KBM-7 (cell line): ENCODE measurements at regions not wholly inside any gene's neighbourhood (a gene's known extent, or its start where the extent isn't known, plus 50 kb on each side); places are given as distances from the start of the nearest gene placed in this dataset.

Experiments
- DNase-seq: peaks from one replicate; pipeline ENCODE4 v3.0.0-alpha.2; 2015
- in situ Hi-C: fragments of 300-500 bp; cut with MboI; formaldehyde crosslinking; loops from 2 replicates; pipeline ENCODE4 v1.14.3; 2020; ENCODE audit warnings: low sequenced_read_pairs, low pct_unique_long_range_greater_than_20kb, mixed read lengths

DNA sequence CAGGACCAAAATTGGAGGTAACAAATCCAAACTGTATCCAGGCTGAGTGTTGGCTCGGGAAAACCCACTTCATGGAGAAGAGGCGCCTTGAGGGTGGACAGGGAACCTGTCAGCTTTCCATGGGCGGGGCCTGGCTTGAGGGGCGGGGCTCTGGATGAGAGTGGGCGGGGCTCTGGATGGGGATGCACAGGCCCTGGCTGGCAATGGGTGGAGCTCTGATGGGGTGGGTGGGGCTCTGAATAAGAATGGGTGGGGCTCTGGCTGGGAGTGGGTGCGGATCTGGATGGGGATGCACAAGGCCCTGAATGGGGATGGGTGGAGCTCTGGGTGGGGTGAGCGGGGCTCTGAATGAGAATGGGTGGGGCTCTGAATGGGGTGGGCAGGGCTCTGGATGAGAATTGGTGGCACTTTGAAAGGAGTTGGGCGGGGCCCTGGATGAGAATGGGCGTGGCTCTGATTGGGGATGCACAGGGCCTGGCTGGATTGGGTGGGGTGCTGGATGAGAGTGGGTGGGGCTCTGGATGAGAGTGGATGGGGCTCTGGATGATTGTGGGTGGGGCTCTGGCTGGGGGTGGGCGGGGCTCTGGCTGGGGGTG is 96.6 kb upstream of the NPTX2 start:
- in situ Hi-C loops: no loop called here

DNA sequence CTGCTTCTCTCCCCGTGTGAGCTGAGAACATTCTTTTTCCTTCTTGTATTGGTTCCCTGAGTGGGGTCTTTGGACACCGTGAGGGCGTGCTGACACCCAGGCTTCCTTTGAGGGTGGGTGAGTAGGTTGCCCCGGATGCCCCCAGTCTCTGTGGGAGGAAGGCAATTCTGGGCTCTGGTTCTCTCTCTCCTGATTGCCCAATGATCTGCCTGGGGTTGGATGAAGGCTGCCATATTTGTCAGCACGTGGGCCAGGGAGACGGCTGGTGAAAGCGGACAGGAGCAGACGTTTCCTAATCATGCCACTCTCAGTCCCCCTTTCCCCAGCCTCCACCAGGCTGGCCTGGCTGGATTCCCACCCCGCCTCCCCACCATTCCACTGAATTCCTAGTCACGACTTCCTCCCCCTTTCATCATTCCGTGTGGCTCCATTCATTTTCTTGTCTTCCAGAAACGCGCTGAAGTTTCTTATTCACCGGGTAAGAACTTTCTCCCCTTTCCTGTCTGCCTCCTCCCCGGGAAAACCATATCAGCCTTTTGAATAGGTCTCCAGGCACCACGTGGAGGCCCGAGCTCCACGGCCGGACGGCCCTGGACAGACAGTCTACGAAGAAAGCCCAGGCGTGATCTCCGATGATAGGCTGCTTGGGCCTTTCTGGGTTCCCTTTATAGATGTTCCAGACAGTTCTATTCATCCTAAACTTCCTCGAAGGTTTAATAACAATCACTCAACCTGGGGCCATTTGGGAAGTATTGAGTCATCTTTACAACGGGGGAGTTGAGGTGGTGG is 98.7 kb upstream of the NPTX2 start:
- in situ Hi-C loops: no loop called here

More for the DNA sequence above, 96.6 kb upstream of the NPTX2 start:
- DNase-seq: no peak

DNA sequence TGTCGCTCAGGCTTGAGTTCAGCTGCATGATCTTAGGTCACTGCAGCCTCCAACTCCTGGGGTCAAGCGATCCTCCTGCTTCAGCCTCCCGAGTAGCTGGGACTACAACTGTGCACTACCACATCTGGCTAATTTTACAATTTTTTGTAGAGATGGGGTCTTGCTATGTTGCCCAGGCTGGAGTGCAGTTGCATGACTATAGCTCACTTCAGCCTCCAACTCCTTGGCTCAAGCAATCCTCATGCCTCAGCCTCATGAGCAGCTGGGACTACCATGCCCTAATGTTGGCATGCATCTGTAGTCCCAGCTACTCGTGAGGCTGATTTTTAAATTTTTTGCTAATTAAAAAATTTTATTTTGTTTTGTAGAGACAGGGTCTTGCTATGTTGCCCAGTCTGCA is 101.9 kb upstream of the NPTX2 start:
- in situ Hi-C loops: no loop called here
- no peak for DNase-seq

More for the DNA sequence above, 98.7 kb upstream of the NPTX2 start:
- DNase-seq: no peak

DNA sequence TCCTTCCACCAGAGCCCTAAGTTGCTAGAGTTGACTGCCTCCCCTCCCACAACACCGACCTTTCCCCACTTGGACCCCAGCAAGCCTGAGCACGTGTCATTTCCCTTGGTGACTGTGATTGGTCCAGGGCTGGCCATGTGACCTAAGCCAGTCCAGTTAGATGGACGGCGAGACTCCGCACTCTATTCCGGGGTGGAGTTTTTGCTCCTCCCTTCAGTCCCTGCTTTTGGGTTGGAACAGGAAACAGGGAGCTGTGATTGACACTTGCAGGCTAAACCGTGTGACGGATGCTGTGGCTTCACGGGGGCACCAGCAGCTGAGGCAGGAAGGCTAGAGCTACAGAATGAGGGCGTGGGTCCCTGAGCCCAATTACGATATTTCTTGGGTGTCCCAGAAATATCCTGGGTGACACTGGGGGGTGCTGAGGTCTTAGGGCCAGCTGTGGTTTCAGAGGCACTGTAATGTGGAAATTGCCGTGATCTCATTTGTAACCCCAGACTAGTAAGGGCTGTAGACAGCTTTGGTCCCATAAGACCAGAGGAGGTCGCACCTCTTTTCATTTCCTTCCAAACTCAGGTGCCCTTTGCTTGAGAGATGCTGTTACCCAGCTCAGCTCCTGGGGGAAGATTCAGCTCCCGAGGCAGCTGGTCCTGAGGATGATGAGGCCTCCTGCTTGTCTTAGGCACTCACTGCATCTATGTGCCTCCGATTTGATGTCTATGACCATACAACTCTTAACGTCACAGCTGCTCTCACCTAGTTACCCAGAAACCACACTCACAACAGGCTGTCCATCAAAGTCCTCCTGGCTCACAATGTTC is 102.7 kb upstream of the NPTX2 start:
- in situ Hi-C loops: no loop called here
- no peak for DNase-seq

DNA sequence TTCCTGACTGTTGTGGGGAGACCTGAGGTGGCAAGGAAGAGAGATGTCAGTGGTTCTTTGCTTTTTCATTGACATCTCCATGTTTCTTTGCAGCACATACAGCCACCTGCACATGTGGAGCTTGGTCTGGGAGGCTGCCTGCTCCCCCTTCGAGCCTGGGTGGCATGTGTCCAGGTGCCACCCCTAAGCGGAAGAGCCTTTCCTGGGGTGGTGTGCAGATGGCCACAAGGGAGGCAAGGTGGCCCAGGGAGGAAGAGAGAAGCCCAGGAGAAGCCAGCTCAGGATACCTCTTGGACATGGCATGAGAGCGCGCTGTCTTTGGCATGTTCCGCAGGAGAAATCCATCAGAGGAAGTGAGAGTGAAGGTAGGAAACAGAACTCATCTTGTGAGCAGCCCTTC is 105.9 kb upstream of the NPTX2 start:
- in situ Hi-C loops: no loop called here
- DNase-seq: no peak

DNA sequence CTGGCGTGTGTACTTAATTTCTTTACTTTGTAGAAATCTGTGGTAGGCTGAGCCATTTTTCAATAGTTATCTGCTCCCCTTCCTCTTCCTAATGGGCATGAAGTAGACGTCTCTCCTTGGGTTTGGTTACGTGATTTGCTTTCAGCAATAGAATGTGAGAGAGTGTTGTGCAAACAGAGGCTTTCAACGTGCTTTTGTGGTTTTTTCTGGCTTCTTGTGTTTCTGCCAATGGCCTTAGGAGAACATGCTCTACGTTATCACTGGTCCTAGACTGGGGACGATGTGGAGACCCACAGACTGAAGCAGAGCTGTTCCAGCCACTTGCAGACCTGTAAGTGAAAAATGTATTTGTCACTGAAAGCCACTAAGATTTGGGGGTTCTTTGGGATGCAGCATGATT is 107.2 kb upstream of the NPTX2 start:
- in situ Hi-C loops: no loop called here
- no peak for DNase-seq

DNA sequence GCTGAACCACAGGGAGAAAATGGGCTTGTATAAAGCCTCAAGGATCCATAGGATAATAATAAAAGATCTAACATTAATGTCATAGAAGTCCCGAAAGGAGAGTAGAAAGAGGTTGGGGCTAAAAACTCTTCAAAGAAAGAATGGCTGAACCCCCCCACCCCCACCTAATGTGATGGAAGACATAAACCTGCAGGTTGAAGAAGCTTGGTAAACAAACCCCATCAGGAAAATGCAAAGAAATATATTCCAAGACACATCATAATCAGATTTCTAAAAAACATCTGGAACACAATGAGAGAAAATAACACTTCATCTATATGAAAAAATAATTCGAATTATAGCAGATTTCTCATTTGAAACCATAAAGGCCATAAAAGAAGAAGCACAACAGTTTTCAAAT is 105.6 kb upstream of the BAIAP2L1 start:
- DNase-seq: no peak
- in situ Hi-C loops: no loop called here

DNA sequence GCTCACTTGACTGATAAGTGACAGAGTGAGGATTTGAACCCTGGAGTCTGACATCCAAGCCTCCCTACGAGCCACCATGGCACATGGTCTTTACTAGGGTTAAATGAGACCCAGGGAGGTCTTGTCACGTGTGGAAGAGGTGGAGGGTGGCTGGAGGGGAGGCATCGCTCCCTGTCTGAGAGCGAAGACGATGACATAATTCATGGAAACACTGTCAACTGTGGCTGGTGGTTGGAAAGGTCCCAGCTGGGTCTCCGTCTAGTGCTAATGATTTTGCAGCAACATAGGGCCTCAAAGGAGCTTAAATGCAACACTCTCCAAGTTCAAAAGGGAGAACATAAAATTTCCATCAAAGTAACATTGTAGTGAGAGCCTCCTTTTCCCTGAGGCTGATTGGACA is 99.9 kb upstream of the BAIAP2L1 start:
- DNase-seq: no peak
- in situ Hi-C loops: no loop called here

DNA sequence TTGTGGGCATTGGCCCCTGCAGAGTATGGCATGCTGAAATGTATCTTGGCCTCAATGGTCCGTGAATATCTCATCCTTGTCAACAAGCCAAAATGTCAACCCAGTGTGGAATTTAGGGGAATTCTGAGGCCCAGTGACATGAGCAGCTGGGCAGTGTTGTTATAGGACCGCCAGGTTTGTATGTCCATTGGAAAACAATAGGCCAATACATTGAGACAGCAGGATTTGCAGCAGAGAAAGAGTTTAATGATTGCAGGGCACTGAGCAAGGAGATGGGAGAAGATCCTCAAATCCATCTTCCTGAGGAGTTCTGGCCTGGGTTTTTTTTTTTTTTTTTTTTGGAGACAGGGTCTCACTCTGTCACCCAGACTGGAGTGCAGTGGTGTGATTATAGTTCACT is 95.7 kb upstream of the BAIAP2L1 start:
- DNase-seq: no peak
- in situ Hi-C loops: no loop called here

DNA sequence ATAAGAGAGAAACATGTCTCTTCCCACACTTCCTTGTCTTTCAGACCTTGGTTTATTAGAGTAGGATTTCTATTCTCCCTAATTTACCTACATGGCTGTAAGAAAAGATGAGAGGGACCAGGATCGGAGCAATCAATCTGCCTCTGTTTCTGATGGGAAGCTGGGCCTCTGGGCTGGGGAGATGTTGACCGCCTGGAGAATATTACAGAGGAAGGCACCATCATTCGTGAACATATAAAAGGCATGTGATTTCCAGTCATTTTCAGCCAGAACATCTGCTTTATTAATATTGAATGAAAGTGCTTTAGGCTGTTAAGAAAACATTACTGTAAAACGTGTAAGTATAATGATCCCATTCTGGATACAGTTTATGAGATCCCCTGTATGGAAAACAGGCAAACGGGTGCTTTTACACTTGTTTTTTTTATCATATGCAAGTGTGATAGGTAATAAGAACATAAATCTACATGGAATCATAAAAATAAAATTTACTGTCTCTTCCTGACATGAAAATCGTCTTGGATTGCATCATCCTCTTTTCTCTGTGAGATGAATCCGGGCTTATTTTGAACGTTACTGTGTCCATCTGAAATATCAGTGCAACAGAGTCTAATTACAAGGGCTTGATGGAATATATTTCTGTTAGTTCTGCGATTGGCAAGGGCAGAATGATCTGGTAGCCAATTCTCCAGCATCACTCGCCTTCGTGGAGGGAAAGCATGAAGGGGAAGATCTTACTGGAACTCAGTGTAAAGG is 94.5 kb upstream of the BAIAP2L1 start:
- DNase-seq: no peak
- in situ Hi-C loops: no loop called here

DNA sequence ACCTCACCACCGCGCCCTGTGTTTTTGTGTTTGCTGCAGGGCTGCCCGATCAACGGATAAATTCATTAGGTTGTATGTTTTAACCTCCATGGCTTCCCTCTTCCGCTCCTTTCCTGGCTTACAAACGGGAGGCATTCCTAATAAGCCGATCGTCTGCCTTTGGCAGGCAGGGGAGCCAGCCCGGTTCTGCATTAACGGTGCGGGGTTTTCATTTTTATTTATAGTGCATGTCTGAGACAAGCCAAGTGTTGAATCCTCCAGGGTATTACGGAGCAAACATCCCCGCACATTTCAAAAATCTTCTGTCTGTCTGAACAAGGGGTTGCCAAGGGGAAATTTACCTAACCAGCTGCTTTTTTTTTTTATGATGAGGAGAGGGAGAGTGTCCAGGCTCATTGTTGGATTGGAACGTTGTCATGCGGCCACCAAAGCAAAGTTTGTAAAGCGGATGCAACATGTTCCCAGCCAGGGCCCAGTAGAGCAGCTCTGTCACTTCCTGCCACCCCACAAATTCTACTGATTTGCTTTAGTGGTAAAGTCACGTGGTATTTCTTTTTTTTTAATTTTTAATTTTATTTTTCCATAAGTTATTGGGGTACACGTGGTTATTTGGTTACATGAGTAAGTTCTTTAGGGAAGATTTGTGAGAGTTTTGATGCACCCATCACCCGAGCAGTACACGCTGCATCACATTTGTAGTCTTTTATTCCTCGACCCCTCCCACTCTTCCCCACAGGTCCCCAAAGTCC is 92.3 kb upstream of the BAIAP2L1 start:
- in situ Hi-C loops: no loop called here

DNA sequence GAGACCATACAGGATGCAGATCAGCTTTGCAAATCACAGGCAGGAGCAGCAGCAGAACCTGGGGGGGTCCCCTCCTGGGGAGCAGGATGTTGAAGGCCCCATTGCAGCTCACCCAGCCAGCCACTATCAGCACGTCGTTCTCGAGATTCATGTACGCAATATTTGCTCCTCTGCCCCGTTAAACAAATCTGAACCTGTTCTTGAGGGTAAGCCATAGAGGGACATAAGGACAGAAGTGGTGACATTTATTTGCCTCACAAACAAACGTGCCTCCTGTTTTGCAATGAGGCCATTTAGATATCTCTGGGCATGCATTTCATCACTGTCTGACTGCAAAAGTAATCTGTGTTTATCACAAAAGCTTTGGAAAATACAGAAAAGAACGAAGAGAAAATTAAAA is 87.3 kb upstream of the BAIAP2L1 start:
- no peak for DNase-seq
- in situ Hi-C loops: no loop called here

More for the DNA sequence above, 92.3 kb upstream of the BAIAP2L1 start:
- DNase-seq: no peak

DNA sequence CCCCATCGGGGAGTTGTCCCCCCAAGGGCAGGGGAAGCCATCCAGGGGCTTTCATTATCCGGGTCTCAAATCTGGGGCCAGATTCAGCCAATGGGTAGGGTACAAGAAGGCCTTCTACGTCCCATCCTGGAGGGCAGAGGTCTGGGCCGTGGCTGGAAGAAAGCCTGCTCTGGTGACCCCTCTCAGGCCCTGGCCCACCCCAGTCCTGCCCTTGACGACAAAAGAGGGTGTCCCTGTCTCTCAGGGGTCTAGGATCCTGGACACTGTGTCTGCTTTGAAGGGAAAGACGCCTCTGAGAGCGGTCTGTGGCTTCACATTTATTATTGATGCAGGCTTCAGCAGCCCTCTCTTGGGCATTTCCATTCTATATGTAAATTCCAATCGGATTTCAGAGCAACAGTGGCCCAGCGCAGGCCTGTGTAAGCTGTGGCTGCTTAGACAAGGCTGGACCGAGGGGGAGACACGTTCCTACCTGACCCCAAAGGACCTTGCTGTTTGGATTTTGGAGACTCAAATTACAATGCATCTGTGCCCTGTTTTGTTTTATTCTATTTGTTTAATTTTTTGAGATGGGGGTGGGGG is 83.2 kb upstream of the BAIAP2L1 start:
- DNase-seq: no peak
- in situ Hi-C loops: no loop called here

DNA sequence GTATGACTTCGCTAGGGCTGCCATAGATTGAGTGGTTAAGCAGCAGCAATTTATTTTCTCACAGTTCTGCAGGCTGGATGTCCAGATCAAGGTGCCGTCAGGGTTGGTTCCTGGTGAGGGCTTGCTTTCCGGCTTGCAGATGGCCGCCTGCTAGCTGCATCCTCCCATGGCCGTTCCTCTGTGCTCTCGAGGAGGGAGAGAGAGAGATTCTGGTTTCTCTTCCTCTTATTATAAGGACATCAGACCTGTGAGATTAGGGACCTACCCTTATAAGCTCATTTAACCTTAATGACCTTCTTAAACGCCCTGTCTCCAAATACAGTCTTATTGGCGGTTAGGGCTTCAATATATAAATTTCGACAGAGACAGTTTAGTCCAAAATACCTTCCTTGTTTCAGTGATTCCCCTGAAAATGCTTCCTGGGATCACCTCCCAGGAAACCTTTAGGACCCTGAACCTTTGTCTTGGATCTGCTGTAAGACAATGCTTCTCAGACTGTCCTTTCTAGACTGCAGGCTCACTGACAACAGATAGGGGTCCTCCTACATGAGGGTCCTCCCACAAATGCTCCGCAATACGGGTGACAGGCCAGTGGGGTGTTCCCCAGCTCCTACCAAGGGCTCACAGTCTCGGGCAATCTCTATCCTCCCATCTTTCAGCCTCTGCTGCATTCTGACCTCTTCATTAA is 82.5 kb upstream of the BAIAP2L1 start:
- in situ Hi-C loops: no loop called here
- DNase-seq: no peak

DNA sequence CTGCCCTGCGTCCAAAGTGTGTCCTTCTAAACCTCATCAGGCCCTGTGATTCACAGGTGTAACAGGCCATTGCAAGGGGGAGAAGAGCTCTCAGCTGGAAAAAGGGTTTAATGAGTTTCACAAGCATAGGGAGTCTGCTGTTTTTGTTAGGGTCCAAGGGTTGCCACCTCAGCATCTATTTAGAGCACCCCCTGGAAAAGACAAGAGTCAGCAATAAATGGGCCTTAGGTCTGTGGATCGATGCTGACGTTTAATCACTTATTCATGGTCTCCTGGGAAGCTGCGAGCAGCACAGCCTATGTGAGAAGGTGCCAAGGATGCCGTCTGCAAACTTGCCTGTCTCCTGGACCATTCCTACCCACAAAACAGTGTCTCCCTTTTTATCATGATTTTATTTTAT is 78.4 kb upstream of the BAIAP2L1 start:
- in situ Hi-C loops: no loop called here
- DNase-seq: no peak

DNA sequence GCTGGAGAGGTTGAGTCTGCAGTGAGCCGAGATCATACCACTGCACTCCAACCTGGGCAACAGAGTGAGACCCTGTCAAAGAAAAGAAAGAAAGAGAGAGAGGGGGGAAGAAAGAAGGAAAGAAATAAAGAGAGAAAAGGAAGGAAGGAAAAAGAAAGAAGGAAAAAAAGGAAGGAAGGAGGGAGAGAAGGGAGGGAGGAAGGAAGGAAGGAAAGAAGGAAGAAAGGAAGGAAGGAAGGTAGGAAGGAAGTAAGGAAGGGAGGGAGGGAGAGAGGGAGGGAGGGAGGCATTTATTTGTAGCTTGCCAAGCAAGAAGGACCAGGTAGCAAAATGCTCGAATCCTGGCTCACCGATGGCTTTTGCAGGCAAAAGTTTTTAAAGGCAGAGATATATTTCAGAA is 74.5 kb upstream of the BAIAP2L1 start:
- in situ Hi-C loops: no loop called here
- no peak for DNase-seq

DNA sequence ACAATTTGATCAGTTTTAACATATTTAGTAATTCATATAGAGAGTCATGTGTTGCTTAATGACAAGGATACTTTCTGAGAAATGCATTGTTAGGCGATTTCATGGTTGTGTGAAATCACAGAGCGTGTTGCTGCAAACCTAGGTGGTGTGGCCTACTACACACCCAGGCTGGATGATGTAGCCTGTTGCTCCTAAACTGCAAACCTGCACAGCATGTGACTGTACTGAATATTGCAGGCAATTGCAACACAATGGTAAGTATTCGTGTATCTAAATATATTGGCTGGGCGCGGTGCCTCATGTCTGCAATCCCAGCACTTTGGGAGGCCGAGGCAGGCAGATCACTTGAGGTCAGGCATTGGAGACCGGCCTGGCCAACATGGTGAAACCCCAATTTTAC is 73.7 kb upstream of the BAIAP2L1 start:
- DNase-seq: no peak
- in situ Hi-C loops: no loop called here

DNA sequence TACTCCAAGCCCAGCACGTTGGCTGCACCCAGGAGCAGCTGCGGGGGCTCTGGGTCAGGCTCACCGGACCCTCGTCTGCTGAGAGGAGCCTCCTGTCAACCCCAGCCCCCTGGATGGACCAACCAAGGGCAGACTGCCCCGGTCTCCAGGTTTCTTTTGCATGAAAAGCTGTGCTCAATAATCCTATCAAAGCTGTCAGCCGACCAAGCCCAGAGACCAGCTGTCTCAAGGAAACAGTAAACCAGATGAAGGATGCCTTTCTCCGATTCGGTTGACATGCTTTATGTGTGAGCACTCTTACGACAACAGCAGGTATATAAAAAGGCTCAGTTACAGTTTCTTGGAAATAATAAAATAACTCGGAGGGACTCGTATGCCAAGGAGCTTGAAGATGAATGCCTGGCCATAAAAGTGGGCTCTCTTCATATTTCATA is 71.6 kb upstream of the BAIAP2L1 start:
- in situ Hi-C loops: no loop called here
- DNase-seq: no peak
